GM19468 (cell line): ENCODE measurements at regions not wholly inside any gene's neighbourhood (a gene's known extent, or its start where the extent isn't known, plus 50 kb on each side); places are given as distances from the start of the nearest gene placed in this dataset.
"Not testable (repeated sequence)": the region's sequence is repeated elsewhere in the genome, so short reads cannot be mapped to it uniquely, and the experiment has no call there.

Source experiments
- ATAC-seq: cut with Tn5 transposase; IDR thresholded peaks from one replicate; pipeline ENCODE4 v1.9.1; 2021; ENCODE audit warnings: mild to moderate bottlenecking, moderate library complexity, moderate number of reproducible peaks; ENCODE audit not compliant: unreplicated experiment; ENCODE audit errors: extremely low read depth

GRCh38 chr18:38174594-38174993 lies 609.0 kb upstream of the CELF4 start:
- no peak for ATAC-seq

DNA sequence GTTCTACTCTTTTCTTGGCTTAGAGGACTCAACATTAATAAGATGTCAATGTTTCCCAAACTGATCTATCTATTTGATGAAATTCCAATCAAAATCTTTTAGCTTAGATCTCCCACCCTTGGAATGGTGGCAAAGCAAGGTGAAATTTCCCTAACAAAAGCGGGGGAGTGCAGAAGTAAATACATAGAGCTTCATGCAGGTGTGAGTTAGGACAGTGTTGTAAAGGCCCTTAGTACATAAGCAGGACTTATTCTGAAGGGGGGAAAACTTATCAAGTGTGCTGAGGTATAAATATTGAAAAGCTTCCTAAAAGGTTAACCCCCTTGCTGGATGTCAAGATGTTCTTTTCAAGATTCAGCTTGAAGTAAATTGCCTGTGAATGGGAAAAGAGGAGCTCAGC lies 608.6 kb upstream of the CELF4 start:
- no peak for ATAC-seq

DNA sequence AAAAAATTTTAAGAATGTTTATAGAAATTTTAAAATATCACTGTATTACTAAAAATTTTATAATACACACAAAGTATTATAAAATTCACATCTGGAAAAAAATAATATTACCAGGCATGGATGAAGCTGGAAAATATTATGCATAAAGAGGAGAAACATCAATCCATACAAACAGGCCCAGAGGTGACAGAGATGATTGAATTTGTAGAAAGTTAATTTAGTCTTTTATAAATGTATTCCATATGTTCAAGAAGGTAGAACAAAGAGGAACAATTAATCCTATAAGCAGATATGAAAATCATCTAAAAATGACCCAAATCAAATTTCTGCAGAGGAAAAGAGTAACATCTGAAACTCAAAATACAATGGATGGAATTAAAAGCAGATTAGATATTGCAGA lies 605.2 kb upstream of the CELF4 start:
- no peak for ATAC-seq

DNA sequence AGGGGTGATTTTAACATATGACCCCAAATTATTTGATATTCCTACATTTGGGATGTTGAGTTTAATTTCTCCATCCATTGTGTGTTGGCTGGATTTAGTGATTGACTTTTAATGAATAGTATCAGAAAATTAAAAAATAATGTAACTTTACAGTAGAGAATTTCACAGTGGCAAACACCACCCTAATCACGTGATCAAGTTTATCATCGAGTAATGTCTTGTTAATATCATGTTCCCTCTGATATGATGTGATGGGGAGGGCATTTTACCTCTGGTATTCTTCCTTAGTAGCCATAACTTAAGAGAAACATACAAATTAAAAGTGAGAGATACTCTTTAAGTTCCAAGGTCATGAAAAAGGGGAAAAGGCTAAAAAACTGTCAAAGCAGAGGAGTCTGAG lies 602.0 kb upstream of the CELF4 start:
- ATAC-seq, result no peak

GRCh38 chr18:38153116-38153515 lies 587.5 kb upstream of the CELF4 start:
- ATAC-seq, result not testable (repeated sequence)

DNA sequence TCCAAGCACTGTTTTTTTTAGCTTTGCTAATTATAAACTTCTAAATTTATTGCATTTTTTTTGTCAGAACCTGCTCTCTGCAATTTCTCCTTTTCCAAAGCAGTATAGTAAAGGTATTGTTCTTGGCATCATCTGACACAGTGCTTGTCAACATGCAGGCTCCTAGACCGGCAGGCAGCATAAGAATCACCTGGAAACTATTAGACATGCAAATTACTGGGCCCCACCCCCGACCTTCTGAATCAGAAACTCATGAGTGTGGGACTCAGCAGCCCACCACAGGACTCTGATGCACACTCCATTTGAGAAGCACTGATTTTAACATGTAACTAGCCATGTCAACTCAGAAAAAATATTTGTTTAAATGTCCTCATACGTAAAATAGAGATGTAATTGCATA lies 551.1 kb upstream of the CELF4 start:
- no peak for ATAC-seq

DNA sequence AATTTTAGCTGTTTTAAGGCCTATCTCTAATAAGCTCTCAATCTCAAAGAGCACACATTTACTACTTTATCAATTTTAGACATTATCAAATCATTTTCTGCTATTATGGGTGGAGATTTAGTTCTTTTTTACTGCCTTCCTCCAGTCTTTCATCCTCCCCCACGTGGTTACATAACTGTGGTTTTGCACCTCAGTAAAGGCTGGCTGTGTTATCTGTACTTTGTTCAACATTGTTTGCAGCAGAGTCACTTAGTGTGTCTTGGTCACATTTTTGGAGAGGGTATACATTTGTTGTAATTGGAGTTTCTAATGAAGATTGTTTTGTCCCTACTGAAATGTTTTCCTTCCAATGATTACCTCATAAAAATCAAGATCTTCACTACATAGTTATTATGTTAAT lies 549.6 kb upstream of the CELF4 start:
- ATAC-seq, result no peak

GRCh38 chr18:38087538-38087937 lies 521.9 kb upstream of the CELF4 start:
- ATAC-seq, result no peak

- no peak for ATAC-seq
Observed at GRCh38 chr18:38081516-38081915, 515.9 kb upstream of the CELF4 start.

GRCh38 chr18:38077229-38077628 lies 511.6 kb upstream of the CELF4 start:
- no peak for ATAC-seq

GRCh38 chr18:38076346-38077070 lies 510.9 kb upstream of the CELF4 start:
- no peak for ATAC-seq

- ATAC-seq, result no peak
Observed at GRCh38 chr18:38074298-38074876, 508.8 kb upstream of the CELF4 start.

GRCh38 chr18:38067821-38068220 lies 502.2 kb upstream of the CELF4 start:
- no peak for ATAC-seq

DNA sequence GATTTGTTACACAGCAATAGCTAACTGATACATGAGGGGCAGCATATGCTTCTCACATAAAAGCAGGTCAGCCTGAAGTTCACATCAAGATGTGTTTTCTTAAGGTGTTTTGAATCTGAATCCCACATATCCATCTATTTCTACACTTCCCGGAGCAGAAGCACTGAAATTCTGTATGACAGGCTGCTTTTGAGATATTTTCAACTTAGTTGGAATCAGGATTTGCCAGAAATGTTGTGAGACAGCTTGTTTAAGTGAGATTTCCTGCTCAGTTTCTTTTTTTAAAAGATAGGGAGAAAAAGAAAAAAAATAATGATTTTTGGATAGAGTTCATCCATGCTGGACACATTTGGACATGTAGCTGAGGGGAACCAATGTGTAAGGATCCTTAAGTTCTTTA lies 501.5 kb upstream of the CELF4 start:
- no peak for ATAC-seq

DNA sequence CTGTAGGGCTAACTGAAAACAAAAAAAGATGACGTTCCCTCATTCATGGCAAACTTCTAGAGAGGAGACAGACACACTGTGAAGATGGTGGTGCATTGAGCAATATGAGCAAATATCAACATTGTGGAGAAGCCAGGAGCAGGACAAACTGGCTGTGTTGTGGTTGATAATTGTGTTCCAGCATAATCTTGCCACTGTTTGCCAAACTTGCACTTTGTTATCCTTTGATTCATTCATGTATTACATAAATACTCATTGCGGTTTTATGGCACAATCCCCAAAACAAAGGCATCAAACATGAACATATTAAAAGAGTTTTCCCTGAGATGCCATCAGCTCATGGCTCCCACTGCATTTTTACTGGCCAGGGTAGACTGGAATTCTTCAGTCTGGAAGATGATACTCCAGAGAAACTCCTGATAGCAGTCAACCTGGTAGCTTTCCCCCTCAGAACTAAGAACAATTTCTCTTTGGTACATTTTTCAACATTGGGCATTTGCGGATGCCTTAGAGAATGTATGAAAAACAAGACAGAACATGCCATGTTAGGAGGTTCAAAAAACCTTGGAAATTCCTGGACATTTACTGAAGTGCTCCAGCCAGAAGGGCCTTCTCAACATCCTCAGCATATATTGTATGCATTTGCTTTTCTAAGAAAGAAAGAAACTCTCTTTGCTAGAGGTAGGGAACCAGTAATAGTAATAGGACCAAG lies 487.4 kb upstream of the CELF4 start:
- no peak for ATAC-seq

- ATAC-seq, result no peak
Observed at GRCh38 chr18:38047820-38048219, 482.2 kb upstream of the CELF4 start.

GRCh38 chr18:38046651-38047050 lies 481.1 kb upstream of the CELF4 start:
- ATAC-seq, result no peak

- ATAC-seq, result no peak
Observed at GRCh38 chr18:38045845-38046244, 480.2 kb upstream of the CELF4 start.

GRCh38 chr18:38042211-38042890 lies 476.8 kb upstream of the CELF4 start:
- ATAC-seq, result no peak

DNA sequence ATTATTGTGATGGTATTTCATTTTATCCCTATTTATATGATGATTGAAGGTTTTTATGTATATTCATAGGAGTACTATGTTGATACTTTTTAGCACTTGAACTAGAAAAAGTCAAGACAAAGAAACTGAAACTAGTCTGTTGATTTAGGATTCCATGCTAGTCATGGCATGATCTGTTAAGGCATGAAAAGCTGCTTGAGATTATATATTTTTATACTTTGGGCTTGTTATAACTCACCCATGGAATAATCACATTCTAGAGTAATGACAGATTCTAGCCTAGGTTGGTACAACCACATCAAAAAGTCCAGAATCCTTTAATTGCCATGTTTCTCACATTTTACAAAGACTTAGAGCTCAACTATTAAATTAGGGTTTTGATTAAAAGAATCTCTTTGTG lies 472.6 kb upstream of the CELF4 start:
- ATAC-seq, result no peak

DNA sequence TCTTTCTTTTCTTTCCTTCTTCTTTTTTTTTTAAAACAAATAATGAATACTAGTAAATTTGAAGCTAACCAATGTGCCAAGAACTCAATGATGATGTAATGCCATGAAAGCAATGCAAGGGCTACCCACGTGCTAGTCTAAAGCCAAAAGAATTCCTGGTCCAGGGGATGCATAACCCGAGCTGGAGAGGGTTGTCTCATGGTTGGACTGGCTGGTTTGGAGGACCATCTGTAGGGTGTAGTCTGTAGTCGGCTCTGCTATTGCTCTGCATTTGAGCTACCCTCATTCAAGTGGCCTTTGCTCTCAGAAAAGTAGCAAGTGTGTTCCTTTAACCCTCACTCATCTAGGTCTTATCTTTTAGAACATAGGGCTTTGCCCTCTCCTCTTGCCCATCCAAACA lies 469.6 kb upstream of the CELF4 start:
- ATAC-seq, result no peak
